A549 (cell line): ENCODE measurements at regions not wholly inside any gene's neighbourhood (a gene's known extent, or its start where the extent isn't known, plus 50 kb on each side); places are given as distances from the start of the nearest gene placed in this dataset.

Source experiments
- ATAC-seq, 2 experiments: fragments of 200-7000 bp in 1 of 2; fragments of >200 bp in 1 of 2; cut with Nextera tagmentation in 1 of 2; cut with Tn5 transposase in 1 of 2; 3 replicates each; pipeline versions ENCODE4 v1.8.0 to v1.9.1; 2018 to 2020; ENCODE audit warnings: mild to moderate bottlenecking in 1 of 2, moderate library complexity in 1 of 2
- CTCF ChIA-PET: fragments of 300-600 bp; sonication (Branson Sonifier 250); formaldehyde crosslinking; extraction: SDS; loops from one replicate; lab custom pipeline; 2021; ENCODE audit warnings: antibody characterized with exemption, inconsistent platforms; lab: Yijun Ruan, JAX
- POLR2A ChIA-PET: fragments of 350-600 bp; formaldehyde crosslinking; extraction: SDS; loops from one replicate; lab custom pipeline; 2021; ENCODE audit warnings: antibody characterized with exemption, inconsistent platforms; lab: Yijun Ruan, JAX
- DNase-seq, 2 experiments: peaks; one replicate each; pipeline versions ENCODE4 v3.0.0 to v3.0.0-alpha.2; 2011 to 2016; ENCODE audit warnings: low read depth in 1 of 2, low spot score in 1 of 2
- FAIRE-seq: peaks from 2 replicates; lab custom pipeline; 2011; peaks lifted over from hg19 to GRCh38; lab: Jason Lieb, UNC
- H3K27ac ChIP-seq, 2 experiments: fragments of >200 bp; sonication (Bioruptor Twin); formaldehyde crosslinking; 3 replicates each; pipeline ENCODE4 v1.5.1; 2016 to 2017
- H3K4me1 ChIP-seq: fragments of >200 bp; sonication (Bioruptor Twin); formaldehyde crosslinking; 3 replicates; pipeline ENCODE4 v1.6.1; 2016
- H3K4me2 ChIP-seq: fragments of >200 bp; sonication (Bioruptor Twin); formaldehyde crosslinking; 3 replicates; pipeline ENCODE4 v1.6.1; 2016
- H3K4me3 ChIP-seq: fragments of >200 bp; sonication (Bioruptor Twin); formaldehyde crosslinking; 3 replicates; pipeline ENCODE4 v1.5.1; 2016
- H3K9me3 ChIP-seq: fragments of >200 bp; sonication (Bioruptor Twin); formaldehyde crosslinking; 3 replicates; pipeline ENCODE4 v1.6.1; 2016
- CBX2 ChIP-seq: fragments of 200-600 bp; sonication (generic); IDR thresholded peaks from 2 replicates; pipeline ENCODE4 v1.6.1; 2016; ENCODE audit warnings: low read depth, mild to moderate bottlenecking, borderline replicate concordance
- CBX8 ChIP-seq: fragments of 200-600 bp; sonication (generic); IDR thresholded peaks from 2 replicates; pipeline ENCODE4 v1.6.1; 2016
- CHD2 ChIP-seq: fragments of 150-350 bp; IDR thresholded peaks from 2 replicates; pipeline ENCODE4 v1.6.1; 2014; ENCODE audit warnings: low read length; ENCODE audit not compliant: partially characterized antibody
- EHMT2 ChIP-seq: fragments of 200-600 bp; sonication (generic); IDR thresholded peaks from 2 replicates; pipeline ENCODE4 v1.6.1; 2016; ENCODE audit warnings: antibody characterized with exemption, low read depth, mild to moderate bottlenecking, moderate library complexity
- EP300 ChIP-seq, 2 experiments: fragments of >200 bp; sonication (Bioruptor Twin); formaldehyde crosslinking; IDR thresholded peaks; 2 replicates in 1 of 2; 3 replicates in 1 of 2; pipeline ENCODE4 v1.6.1; 2016 to 2017
- FOSB ChIP-seq: fragments of 250-450 bp; sonication (Bioruptor Pico); IDR thresholded peaks from 2 replicates; pipeline ENCODE4 v1.5.0; 2020; ENCODE audit warnings: mild to moderate bottlenecking, moderate library complexity
- FOSL2 ChIP-seq, 2 experiments: fragments of 450-650 bp in 1 of 2; fragments of >200 bp in 1 of 2; sonication (Bioruptor Twin) in 1 of 2; formaldehyde crosslinking; IDR thresholded peaks; 2 replicates each; pipeline versions ENCODE4 v1.5.0 to v1.6.1; 2016 to 2020; ENCODE audit warnings: mild to moderate bottlenecking in 1 of 2, moderate library complexity in 1 of 2
- FOXS1 ChIP-seq: fragments of 250-450 bp; sonication (Bioruptor Pico); IDR thresholded peaks from 2 replicates; pipeline ENCODE4 v1.5.0; 2020; ENCODE audit warnings: mild to moderate bottlenecking, moderate library complexity
- HOXA7 ChIP-seq: fragments of 250-450 bp; sonication (Bioruptor Pico); IDR thresholded peaks from 2 replicates; pipeline ENCODE4 v1.5.0; 2020; ENCODE audit warnings: mild to moderate bottlenecking, moderate library complexity
- JUN ChIP-seq, 2 experiments: fragments of >200 bp; sonication (Bioruptor Twin); formaldehyde crosslinking; IDR thresholded peaks; 2 replicates in 1 of 2; 3 replicates in 1 of 2; pipeline ENCODE4 v1.6.1; 2016 to 2017
- JUNB ChIP-seq: fragments of >200 bp; sonication (Bioruptor Twin); formaldehyde crosslinking; IDR thresholded peaks from 2 replicates; pipeline ENCODE4 v1.6.1; 2016
- KDM5A ChIP-seq: fragments of 200-600 bp; sonication (generic); IDR thresholded peaks from 2 replicates; pipeline ENCODE4 v1.6.1; 2016; ENCODE audit warnings: antibody characterized with exemption, mild to moderate bottlenecking
- MAZ ChIP-seq: fragments of 150-350 bp; IDR thresholded peaks from 2 replicates; pipeline ENCODE4 v1.6.1; 2014; ENCODE audit warnings: antibody characterized with exemption, low read depth, low read length, borderline replicate concordance
- MYC ChIP-seq: IDR thresholded peaks from 2 replicates; pipeline ENCODE4 v1.6.1; 2012; ENCODE audit warnings: mild to moderate bottlenecking, inconsistent platforms, low read length, improper control_type of control experiment, borderline replicate concordance
- NPAS2 ChIP-seq: fragments of 250-450 bp; sonication (Bioruptor Pico); IDR thresholded peaks from 2 replicates; pipeline ENCODE4 v1.8.0; 2022; ENCODE audit warnings: mild to moderate bottlenecking, moderate library complexity, borderline replicate concordance
- PHF8 ChIP-seq: fragments of 200-600 bp; sonication (generic); IDR thresholded peaks from 2 replicates; pipeline ENCODE4 v1.6.1; 2016; ENCODE audit warnings: low read depth, mild to moderate bottlenecking, antibody characterized with exemption, moderate library complexity, borderline replicate concordance
- RAD21 ChIP-seq, 2 experiments: fragments of >200 bp in 1 of 2; sonication (Bioruptor Twin) in 1 of 2; formaldehyde crosslinking in 1 of 2; IDR thresholded peaks in 1 of 2; conservative IDR thresholded peaks in 1 of 2; 2 replicates in 1 of 2; 3 replicates in 1 of 2; pipeline ENCODE4 v1.6.1; 2012 to 2018; ENCODE audit warnings: inconsistent platforms in 1 of 2
- RARB ChIP-seq: fragments of 250-450 bp; sonication (Bioruptor Pico); IDR thresholded peaks from 2 replicates; pipeline ENCODE4 v1.8.0; 2021; ENCODE audit warnings: mild to moderate bottlenecking, moderate library complexity
- RFX5 ChIP-seq: fragments of 450-650 bp; IDR thresholded peaks from 2 replicates; pipeline ENCODE4 v1.7.1; 2014; ENCODE audit warnings: antibody characterized with exemption, mild to moderate bottlenecking, moderate library complexity
- RNF2 ChIP-seq: fragments of 200-600 bp; sonication (generic); IDR thresholded peaks from 2 replicates; pipeline ENCODE4 v1.6.1; 2016; ENCODE audit warnings: low read depth, mild to moderate bottlenecking, antibody characterized with exemption, moderate library complexity, borderline replicate concordance
- SMC3 ChIP-seq: fragments of >200 bp; sonication (Bioruptor Twin); formaldehyde crosslinking; IDR thresholded peaks from 3 replicates; pipeline ENCODE4 v1.6.1; 2018; ENCODE audit warnings: inconsistent platforms
- SREBF2 ChIP-seq: fragments of 450-650 bp; IDR thresholded peaks from 2 replicates; pipeline ENCODE4 v1.6.1; 2014; ENCODE audit warnings: mild to moderate bottlenecking, moderate library complexity
- TP53 ChIP-seq: fragments of 250-450 bp; sonication (Bioruptor Pico); IDR thresholded peaks from 2 replicates; pipeline ENCODE4 v1.5.0; 2021; ENCODE audit warnings: mild to moderate bottlenecking, moderate library complexity
- USF2 ChIP-seq: fragments of 450-650 bp; IDR thresholded peaks from 2 replicates; pipeline ENCODE4 v1.6.1; 2014; ENCODE audit warnings: antibody characterized with exemption
- ZNF302 ChIP-seq: fragments of 250-450 bp; sonication (Bioruptor Pico); IDR thresholded peaks from 2 replicates; pipeline ENCODE4 v1.9.0; 2021; ENCODE audit warnings: inconsistent platforms, mild to moderate bottlenecking, moderate library complexity
- WGBS: methylation state at CpG from one replicate; pipeline ENCODE4 v1.1.6; 2017; ENCODE audit errors: missing lambda C conversion rate; 5-methylcytosine and 5-hydroxymethylcytosine counted together
- TF ChIP-seq, protein P1 (sequence below): fragments of 250-450 bp; sonication (Bioruptor Pico); IDR thresholded peaks from 2 replicates; pipeline ENCODE4 v1.5.0; 2021; ENCODE audit warnings: mild to moderate bottlenecking, moderate library complexity, borderline replicate concordance
- TF ChIP-seq, protein P2 (sequence below): fragments of 150-350 bp; IDR thresholded peaks from 2 replicates; pipeline ENCODE4 v1.6.1; 2014; ENCODE audit warnings: low read depth, mild to moderate bottlenecking, low read length
- TF ChIP-seq, protein P3 (sequence below): IDR thresholded peaks from 2 replicates; pipeline ENCODE4 v1.6.1; 2012

GRCh38 chr6:14804785-14805210, 441.1 kb upstream of the JARID2 start:
- no peak for FAIRE-seq
- 64% methylated on average over 3 of the region's 10 CpGs for WGBS
- ChIA-PET POLR2A (no interaction called here), CTCF (interaction anchor here (1.4 kb wide), 1 partner anchor 9 kb away, joined by 5 read pairs; no protein-coding TSS in a partner anchor)
- H3K9me3 ChIP-seq: 0 out of 3 replicates have a peak, but pooled peaks cover under 1% of the 10 kb centered on the region
- ATAC-seq: no peak
- H3K4me1 ChIP-seq: no peaks in the 10 kb centered on the region
- TF ChIP-seq EP300 (IDR thresholded peaks at IDR 0.05) (no peak), TP53 (no peak), MAZ (no peak), FOSB (CRISPR knock-in tag) (no peak), JUNB (no peak), RARB (no peak), NPAS2 (CRISPR knock-in tag) (no peak), FOSL2 (IDR thresholded peaks at IDR 0.05) (no peak), FOSL2 (CRISPR knock-in tag; IDR thresholded peaks at IDR 0.05) (no peak), JUN (IDR thresholded peaks at IDR 0.05) (no peak), MYC (no peak), FOXS1 (CRISPR knock-in tag) (no peak), CBX2 (no peak), USF2 (no peak)
- H3K27ac ChIP-seq: no peak overlapping the region
- no peak overlapping the region for H3K4me2 ChIP-seq
- no peak for DNase-seq
- no peak overlapping the region for H3K4me3 ChIP-seq

DNA sequence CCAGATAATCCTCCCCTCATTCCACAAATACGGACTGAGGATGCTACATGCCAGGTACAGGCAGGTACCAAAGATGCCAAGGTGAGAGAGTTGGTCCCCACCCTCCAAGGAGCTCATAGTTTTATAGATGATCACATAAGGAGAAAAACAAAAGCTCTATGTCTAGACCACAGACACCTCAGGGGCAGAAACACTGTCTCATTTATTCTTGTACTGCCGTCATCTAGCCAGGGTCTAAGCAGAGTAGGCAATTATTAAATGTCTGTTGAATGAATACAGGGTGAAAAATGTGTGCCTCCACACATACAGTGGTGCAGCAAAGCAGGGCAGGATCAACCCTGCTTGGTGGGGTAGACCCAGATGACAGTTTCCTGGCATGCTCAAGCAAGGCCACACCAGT, 439.8 kb upstream of the JARID2 start:
- DNase-seq (no peak), FAIRE-seq (no peak), ATAC-seq (no peak)
- H3K4me3 ChIP-seq: no peak overlapping the region
- TF ChIP-seq JUN (IDR thresholded peaks at IDR 0.05) (no peak), CBX2 (no peak), RAD21 (conservative IDR thresholded peaks at IDR 0.05 in 1 of 2, IDR thresholded peaks at IDR 0.05 in 1 of 2) (no peak), CBX8 (no peak), HOXA7 (CRISPR knock-in tag) (no peak), CHD2 (no peak), SREBF2 (no peak)
- TF ChIP-seq, protein P1, sequence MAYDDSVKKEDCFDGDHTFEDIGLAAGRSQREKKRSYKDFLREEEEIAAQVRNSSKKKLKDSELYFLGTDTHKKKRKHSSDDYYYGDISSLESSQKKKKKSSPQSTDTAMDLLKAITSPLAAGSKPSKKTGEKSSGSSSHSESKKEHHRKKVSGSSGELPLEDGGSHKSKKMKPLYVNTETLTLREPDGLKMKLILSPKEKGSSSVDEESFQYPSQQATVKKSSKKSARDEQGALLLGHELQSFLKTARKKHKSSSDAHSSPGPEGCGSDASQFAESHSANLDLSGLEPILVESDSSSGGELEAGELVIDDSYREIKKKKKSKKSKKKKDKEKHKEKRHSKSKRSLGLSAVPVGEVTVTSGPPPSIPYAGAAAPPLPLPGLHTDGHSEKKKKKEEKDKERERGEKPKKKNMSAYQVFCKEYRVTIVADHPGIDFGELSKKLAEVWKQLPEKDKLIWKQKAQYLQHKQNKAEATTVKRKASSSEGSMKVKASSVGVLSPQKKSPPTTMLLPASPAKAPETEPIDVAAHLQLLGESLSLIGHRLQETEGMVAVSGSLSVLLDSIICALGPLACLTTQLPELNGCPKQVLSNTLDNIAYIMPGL (CRISPR knock-in tag): no peak
- no peak overlapping the region for H3K27ac ChIP-seq
- 71% methylated on average over 2 of the region's 2 CpGs for WGBS
- no peaks in the 10 kb centered on the region for H3K9me3 ChIP-seq
- no peaks in the 10 kb centered on the region for H3K4me1 ChIP-seq
- no peak overlapping the region for H3K4me2 ChIP-seq
- ChIA-PET POLR2A (no interaction called here), CTCF (interaction anchor here (1.4 to 2.2 kb wide), 2 partner anchors 10 kb away, joined by 5 read pairs; no protein-coding TSS in a partner anchor)

GRCh38 chr6:14807130-14807529, 438.7 kb upstream of the JARID2 start:
- Histone ChIP-seq H3K4me1 (no peaks in the 10 kb centered on the region), H3K4me3 (no peak overlapping the region), H3K27ac (no peak overlapping the region), H3K9me3 (no peaks in the 10 kb centered on the region), H3K4me2 (no peak overlapping the region)
- FAIRE-seq: no peak
- 78% methylated on average over 5 of the region's 6 CpGs for WGBS
- CTCF ChIA-PET: interaction anchor here (2.2 kb wide), 1 partner anchor 9 kb away, joined by 5 read pairs; no protein-coding TSS in a partner anchor
- DNase-seq: no peak
- POLR2A ChIA-PET: no interaction called here
- no peak for ATAC-seq
- no peak for TF ChIP-seq RFX5
- no peak for TF ChIP-seq SMC3
- no peak for TF ChIP-seq RNF2
- TF ChIP-seq MYC: no peak
- no peak for TF ChIP-seq EHMT2
- no peak for TF ChIP-seq ZNF302 (CRISPR knock-in tag)
- TF ChIP-seq PHF8: no peak
- no peak for TF ChIP-seq MAZ
- TF ChIP-seq KDM5A: no peak
- TF ChIP-seq, protein P1 (CRISPR knock-in tag): no peak
- no peak for TF ChIP-seq JUN (IDR thresholded peaks at IDR 0.05)
- TF ChIP-seq, protein P2, sequence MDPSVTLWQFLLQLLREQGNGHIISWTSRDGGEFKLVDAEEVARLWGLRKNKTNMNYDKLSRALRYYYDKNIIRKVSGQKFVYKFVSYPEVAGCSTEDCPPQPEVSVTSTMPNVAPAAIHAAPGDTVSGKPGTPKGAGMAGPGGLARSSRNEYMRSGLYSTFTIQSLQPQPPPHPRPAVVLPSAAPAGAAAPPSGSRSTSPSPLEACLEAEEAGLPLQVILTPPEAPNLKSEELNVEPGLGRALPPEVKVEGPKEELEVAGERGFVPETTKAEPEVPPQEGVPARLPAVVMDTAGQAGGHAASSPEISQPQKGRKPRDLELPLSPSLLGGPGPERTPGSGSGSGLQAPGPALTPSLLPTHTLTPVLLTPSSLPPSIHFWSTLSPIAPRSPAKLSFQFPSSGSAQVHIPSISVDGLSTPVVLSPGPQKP: no peak
- TF ChIP-seq, protein P3, sequence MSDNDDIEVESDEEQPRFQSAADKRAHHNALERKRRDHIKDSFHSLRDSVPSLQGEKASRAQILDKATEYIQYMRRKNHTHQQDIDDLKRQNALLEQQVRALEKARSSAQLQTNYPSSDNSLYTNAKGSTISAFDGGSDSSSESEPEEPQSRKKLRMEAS: no peak
